ENCODE measurements at regions not wholly inside any gene's neighbourhood (a gene's known extent, or its start where the extent isn't known, plus 50 kb on each side); places are given as distances from the start of the nearest gene placed in this dataset.

GRCh38 chr1:29868096-29868495 lies 631.8 kb downstream of the PTPRU start:
- no peaks in the 10 kb centered on the region for H4K20me1 ChIP-seq (ENCODE audit: insufficient read depth)
- no peak overlapping the region for H2AFZ ChIP-seq (ENCODE audit: low read depth)
- H3K4me1 ChIP-seq (ENCODE audit: low read depth, poor library complexity, severe bottlenecking), result no peaks in the 10 kb centered on the region
- 0 out of 2 replicates have a peak, but pooled peaks cover 2% of the 10 kb centered on the region for H3K27me3 ChIP-seq (ENCODE audit: insufficient read depth, low read depth)
- no peak overlapping the region for H3K27ac ChIP-seq
- TF ChIP-seq CTCF (conservative IDR thresholded peaks at IDR 0.05; ENCODE audit: low read depth, low read length), result no peak
- H3K4me3 ChIP-seq (IDR thresholded peaks at IDR 0.05; ENCODE audit: insufficient read depth, low read depth, low read length), result no peak overlapping the region
- H3K4me2 ChIP-seq, result no peak overlapping the region
- H3K79me2 ChIP-seq (ENCODE audit: insufficient read depth, low read depth), result no peaks in the 10 kb centered on the region
- no peaks in the 10 kb centered on the region for H3K36me3 ChIP-seq (ENCODE audit: insufficient read depth)
- H3K9ac ChIP-seq, result no peak overlapping the region

- Histone ChIP-seq H3K4me2 (no peak overlapping the region), H3K27ac (no peak overlapping the region), H3K4me3 (IDR thresholded peaks at IDR 0.05; ENCODE audit: insufficient read depth, low read depth, low read length) (no peak overlapping the region), H2AFZ (ENCODE audit: low read depth) (no peak overlapping the region), H3K4me1 (ENCODE audit: low read depth, poor library complexity, severe bottlenecking) (no peaks in the 10 kb centered on the region), H3K36me3 (ENCODE audit: insufficient read depth) (no peaks in the 10 kb centered on the region), H3K9ac (no peak overlapping the region), H4K20me1 (ENCODE audit: insufficient read depth) (no peaks in the 10 kb centered on the region), H3K27me3 (ENCODE audit: insufficient read depth, low read depth) (0 out of 2 replicates have a peak, but pooled peaks cover 2% of the 10 kb centered on the region), H3K79me2 (ENCODE audit: insufficient read depth, low read depth) (no peaks in the 10 kb centered on the region)
- TF ChIP-seq CTCF (conservative IDR thresholded peaks at IDR 0.05; ENCODE audit: low read depth, low read length), result no peak
Measured at GRCh38 chr1:29865051-29865450, 628.7 kb downstream of the PTPRU start.

- H3K79me2 ChIP-seq (ENCODE audit: insufficient read depth, low read depth), result no peaks in the 10 kb centered on the region
- no peaks in the 10 kb centered on the region for H3K4me1 ChIP-seq (ENCODE audit: low read depth, poor library complexity, severe bottlenecking)
- H2AFZ ChIP-seq (ENCODE audit: low read depth), result no peak overlapping the region
- H3K36me3 ChIP-seq (ENCODE audit: insufficient read depth), result no peaks in the 10 kb centered on the region
- TF ChIP-seq CTCF (conservative IDR thresholded peaks at IDR 0.05; ENCODE audit: low read depth, low read length), result no peak
- H3K27me3 ChIP-seq (ENCODE audit: insufficient read depth, low read depth), result 0 out of 2 replicates have a peak, but pooled peaks cover 2% of the 10 kb centered on the region
- no peak overlapping the region for H3K9ac ChIP-seq
- H4K20me1 ChIP-seq (ENCODE audit: insufficient read depth), result no peaks in the 10 kb centered on the region
- H3K4me3 ChIP-seq (IDR thresholded peaks at IDR 0.05; ENCODE audit: insufficient read depth, low read depth, low read length), result no peak overlapping the region
- no peak overlapping the region for H3K4me2 ChIP-seq
- H3K27ac ChIP-seq, result no peak overlapping the region
Measured at GRCh38 chr1:29864431-29865022, 628.2 kb downstream of the PTPRU start.

- Histone ChIP-seq H3K4me2 (no peak overlapping the region), H3K27me3 (ENCODE audit: insufficient read depth, low read depth) (no peaks in the 10 kb centered on the region; the same call in 1 of the 2 replicates), H2AFZ (ENCODE audit: low read depth) (no peak overlapping the region), H3K9ac (no peak overlapping the region), H3K4me1 (ENCODE audit: low read depth, poor library complexity, severe bottlenecking) (no peaks in the 10 kb centered on the region), H3K27ac (no peak overlapping the region), H3K4me3 (IDR thresholded peaks at IDR 0.05; ENCODE audit: insufficient read depth, low read depth, low read length) (no peak overlapping the region), H4K20me1 (ENCODE audit: insufficient read depth) (no peaks in the 10 kb centered on the region), H3K36me3 (ENCODE audit: insufficient read depth) (no peaks in the 10 kb centered on the region), H3K79me2 (ENCODE audit: insufficient read depth, low read depth) (no peaks in the 10 kb centered on the region)
- no peak for TF ChIP-seq CTCF (conservative IDR thresholded peaks at IDR 0.05; ENCODE audit: low read depth, low read length)
Measured at GRCh38 chr1:29861922-29862321, 625.6 kb downstream of the PTPRU start.

Measured in KMS-11 (cell line).